Stimulated activated CD4-positive, alpha-beta T cell treated with anti-CD3 and anti-CD28 coated beads, Interleukin-12 subunit alpha, Interleukin-12 subunit beta, amount 100 ng/mL, for 24 hours (primary cell): ENCODE measurements at regions not wholly inside any gene's neighbourhood (a gene's known extent, or its start where the extent isn't known, plus 50 kb on each side); places are given as distances from the start of the nearest gene placed in this dataset.

Experiments
- DNase-seq, 2 experiments: peaks; one replicate each; pipeline ENCODE4 v3.0.0-alpha.2; 2020; ENCODE audit warnings: low read depth in 2 of 2

DNA sequence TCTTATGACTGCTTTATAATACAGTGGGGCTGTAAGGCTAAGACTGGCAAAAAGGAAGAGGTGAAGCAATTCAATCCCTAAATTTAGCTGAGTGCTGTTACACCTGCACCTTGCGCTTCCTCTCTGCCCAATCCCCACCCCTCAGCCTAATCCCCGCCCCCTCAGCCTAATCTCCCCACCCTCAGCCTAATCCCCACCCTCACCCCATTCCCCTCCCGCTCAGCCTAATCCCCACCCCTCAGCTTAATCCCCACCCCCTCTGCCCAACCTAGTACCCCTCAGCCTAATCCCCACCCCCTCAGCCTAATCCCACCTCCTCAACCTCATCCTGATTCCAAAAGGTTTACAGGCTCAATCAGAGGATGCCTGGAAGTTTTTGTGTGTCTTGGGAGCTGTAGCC, 155.5 kb downstream of the PMP22 start:
- no peak for DNase-seq

DNA sequence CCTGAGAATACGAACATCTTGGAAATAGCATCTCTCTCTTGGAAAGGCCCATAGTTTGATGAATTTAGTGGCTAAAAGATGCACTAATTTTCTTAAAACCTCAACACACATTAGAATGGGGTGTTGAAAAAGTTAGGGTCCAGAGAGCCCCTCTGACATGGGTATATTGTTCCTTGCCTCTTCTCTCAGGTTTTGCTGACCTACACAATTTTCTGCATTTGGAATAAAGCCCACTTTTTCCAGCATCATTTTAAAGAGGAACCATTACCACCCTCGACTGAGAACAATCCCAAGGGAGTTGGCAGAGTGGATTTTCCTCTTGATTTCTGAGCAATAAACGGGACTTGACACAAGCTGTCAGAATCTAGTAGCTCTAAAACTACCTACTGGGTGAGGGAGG, 156.1 kb downstream of the PMP22 start:
- DNase-seq: no peak

DNA sequence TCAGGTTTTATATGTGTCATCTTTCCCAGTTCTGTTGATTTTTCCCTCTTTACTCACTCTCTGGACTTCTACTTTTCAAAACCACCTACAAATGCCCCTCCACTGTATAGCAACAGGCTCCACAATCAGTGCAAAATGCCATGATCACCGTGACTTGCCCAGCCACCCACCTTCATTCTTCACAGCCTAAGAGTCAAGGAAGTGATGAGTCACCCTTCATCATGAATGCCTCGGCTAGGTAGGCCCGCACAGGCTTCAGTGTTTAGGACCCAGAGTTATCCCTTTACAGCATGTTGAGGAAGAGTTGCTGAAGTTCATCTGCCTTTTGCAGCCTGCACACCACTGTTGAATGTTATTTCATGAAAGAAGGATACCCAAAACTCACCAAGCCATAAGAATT, 158.6 kb downstream of the PMP22 start:
- no peak for DNase-seq

DNA sequence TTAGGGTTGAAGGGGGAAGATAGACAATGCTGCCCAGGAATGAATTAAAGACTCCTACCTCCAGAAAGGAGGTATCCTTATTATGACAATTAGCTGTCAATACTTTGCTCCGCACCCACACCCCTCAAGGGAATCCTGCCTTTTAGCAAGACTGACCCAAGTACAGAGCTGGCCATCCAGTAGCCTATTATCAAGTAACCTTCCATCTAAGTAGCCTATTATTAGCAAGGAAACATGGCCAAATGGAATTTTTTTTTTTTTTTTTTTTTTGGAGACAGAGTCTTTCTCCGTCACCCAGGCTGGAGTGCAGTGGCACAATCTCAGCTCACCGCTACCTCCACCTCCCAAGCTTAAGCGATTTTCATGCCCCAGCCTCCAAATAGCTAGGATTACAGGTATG, 161.3 kb downstream of the PMP22 start:
- no peak for DNase-seq

DNA sequence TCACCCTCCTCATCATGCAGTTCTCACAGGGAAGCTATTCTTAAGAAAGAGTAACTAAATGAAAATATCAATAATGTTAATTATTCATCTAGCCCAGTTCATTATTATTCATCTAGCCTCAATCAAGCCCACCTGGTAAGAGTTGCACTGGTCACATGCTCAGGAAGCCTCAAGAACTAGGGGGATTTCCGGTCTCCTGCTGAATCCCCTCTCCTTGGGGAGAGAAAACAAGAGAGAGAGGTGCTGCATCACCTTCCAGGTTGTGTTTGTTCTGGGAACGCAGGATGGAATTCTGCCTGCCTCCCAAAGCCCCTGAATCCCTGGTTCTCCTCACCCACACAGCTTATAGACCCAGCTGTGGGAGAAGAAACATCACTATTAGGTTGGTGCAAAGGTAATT, 164.0 kb downstream of the PMP22 start:
- no peak for DNase-seq

DNA sequence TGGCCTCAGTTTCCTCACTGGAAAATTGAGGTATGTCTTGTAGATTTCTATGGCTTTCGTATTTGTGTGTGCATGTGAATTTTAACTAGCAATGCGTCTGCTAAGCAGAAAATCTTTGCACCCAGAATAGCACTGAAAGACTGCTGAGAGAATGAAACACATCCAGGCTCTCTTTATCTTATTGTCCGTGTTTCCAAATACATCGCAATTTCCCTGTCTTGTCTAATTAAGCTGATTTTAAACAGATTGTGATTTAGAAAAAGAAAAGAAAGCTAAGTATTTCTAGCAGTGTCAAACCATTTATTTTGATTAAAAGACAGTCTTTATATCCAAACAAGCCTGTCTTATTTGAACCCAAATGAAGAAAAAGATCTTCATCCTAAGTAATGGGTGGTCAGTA, 168.6 kb downstream of the PMP22 start:
- no peak for DNase-seq

DNA sequence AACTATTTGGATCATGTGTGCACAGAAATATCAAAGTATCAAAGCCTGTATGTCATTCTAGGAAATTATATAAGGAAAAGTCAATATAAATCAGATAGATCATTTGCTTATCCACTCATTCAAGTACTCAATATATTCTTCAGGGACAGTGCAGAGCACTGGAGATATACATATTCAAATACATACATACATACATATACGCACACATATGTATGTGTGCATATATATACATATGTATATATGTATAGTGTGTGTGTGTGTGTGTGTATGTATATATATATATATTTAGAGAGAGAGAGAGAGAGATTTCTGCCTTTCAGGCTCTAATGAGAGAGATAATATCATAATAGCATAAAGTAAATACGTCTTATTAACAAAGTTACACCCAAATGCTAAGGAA, 169.2 kb downstream of the PMP22 start:
- no peak for DNase-seq

DNA sequence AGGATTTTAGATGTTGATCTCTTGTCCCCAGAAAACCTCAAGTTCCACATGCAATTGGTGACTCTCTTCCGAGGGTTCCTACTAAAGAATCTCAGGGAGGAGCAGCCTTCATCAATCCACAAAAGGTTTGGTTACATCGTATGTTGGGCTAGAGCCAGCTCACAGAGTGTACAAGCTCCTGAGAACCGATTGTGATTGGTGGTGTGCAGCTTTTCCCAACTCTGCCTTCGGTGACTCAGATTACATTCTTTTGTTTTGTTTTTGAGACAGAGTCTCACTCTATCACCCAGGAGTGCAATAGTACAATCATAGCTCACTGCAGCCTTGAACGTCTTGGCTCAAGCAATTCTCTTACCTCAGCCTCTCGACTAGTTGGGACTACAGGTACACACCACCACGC, 172.4 kb downstream of the PMP22 start:
- no peak for DNase-seq

DNA sequence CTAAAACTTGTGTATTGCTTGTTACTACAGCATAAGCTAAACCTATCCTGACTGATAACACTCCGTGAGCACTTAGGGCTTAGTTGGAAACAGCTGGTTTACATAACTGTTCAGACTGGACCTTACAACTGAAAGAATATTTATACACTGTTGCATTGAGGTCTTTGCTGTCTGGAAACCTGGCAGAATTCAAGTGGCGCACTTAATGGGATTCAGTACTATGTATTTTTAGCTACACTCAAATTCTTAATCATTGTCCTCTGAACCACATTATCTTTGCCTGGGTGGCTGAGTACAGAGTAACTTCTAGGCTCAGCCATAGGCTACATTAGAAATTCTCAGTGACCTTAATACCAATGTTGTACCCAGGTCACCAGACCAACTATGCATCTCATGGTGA, 172.9 kb downstream of the PMP22 start:
- DNase-seq: no peak

DNA sequence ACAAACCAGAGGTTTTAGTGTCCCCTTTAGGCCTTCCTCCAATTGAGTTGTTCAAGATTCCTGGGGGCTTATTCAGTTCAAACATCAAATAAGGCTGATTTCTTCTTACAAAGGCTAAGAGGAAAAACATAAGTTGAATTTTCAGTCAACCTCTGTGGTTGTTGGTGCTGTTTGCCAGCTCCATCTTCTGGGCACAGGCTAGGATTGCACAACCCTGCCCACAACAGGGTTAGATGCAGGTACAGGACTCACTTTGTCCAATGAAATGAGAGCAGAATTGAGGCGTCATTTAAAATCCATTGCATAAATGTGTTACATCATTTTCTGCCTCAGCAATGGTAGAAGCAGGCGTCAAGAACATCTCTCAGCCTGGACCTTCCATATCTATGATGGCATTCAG, 173.3 kb downstream of the PMP22 start:
- no peak for DNase-seq

DNA sequence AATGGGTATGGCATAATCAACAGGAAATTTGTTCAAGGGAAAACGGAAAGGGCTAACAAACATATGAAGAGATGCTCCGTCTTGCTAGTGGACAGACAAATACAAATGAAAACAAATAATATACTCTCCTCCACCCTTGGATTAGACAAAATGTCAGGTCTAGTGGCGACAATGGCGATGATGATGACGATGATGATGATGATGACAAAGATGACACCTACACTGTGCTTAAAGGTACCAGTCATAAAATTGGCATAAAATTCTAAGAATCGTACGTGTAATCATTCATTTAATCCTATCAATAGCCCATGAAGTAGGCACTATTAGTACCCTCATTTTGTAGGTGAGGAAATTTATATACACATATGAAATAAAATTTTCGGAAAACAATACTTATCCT, 174.6 kb downstream of the PMP22 start:
- no peak for DNase-seq

DNA sequence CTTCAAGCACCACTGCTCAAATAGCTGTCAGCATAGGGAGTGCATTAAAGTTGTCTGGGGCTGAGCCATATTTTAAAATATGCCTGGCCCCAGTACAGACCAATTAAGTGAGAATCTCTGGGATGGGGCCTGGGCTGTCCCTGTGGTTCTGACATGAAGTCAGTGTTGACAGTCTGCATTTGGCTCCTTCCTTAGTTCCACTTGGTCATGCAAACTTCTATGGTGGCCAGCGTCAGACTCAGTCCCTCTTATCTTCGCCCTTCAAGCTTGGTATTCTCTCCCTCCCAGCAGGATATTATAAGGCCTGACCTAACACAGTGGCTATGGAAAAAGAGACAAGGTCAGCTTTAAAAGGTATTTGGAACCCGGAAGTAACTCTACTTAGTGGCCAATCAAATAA, 177.2 kb downstream of the PMP22 start:
- no peak for DNase-seq

DNA sequence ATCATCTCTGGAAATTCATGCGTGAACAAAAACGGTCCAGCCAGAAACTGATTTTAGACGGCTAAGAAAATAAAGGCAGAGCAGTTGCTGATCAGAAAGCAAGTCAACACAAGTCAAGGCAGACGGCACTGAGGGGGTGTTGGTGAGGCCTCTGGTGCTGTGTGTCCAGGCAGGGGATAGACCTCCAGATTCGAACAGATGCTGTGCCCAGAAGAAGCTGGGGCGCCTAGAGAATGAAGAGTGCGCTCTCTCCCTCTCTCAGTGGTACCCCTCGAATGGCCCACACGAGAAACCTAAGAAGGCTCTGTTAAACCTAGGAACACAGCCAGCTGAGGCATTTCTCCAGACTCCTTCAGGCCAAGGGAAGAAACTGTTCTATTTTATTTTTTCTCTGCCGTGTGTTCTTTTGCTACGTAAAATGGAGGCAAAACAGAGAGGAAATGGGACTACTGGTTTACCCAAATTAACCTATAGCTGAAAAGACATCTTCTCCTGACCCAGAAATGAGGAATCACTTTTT, 178.3 kb downstream of the PMP22 start:
- no peak for DNase-seq

DNA sequence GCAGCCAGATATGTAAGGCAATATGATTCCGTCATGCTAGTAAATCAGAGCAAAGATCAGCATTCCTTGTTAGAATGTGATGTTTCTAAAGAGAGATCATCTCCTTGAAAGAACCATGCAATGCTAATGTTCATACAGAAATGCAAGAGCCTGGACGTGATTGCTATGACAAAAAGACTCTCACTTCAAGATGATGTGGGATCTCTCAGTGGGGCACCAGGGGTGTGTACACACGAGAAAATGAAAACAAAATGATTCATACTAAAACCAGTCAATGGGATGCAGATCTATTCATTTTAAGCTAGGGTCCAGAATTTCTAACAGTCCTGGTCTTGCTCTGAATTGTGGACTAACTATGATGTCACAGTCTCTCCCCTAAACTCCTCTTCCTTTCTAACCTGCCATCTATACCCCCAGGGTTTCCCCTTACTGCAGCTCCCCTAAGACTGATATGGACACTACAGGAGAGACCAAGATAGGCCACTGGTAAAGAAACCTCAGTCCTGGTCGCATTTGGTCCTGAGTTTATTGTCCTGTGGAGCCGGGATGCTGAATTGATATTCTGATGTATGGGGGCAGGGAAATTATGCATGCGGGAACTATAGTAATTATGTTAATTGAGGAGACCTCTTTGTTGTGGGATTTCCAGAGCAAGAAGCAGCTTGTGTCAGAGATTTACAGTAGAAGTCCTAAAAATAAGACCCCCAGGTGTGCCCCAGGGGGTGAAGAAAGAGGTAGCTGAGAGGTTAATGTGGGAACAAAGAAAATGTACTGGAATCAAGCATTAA, 179.0 kb downstream of the PMP22 start:
- DNase-seq: no peak

DNA sequence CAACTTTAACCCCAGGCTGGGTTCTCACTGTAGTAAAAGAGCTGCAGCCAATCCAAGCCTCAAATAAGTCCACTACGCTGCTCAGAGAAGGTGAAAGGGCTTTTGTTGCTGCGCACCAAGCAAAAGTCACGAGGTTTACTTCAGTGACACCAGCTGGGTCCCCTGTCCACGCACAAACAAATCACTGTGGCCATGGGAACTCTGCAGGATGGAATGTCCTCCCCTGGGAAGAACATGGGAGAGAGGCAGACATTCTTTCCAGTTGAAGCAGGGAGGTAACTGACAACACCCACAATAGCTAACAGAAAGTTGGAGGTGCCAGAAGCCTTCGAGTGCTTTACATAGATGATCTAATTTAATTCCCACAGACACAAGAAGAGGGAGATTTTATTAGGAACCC, 181.9 kb downstream of the PMP22 start:
- no peak for DNase-seq

DNA sequence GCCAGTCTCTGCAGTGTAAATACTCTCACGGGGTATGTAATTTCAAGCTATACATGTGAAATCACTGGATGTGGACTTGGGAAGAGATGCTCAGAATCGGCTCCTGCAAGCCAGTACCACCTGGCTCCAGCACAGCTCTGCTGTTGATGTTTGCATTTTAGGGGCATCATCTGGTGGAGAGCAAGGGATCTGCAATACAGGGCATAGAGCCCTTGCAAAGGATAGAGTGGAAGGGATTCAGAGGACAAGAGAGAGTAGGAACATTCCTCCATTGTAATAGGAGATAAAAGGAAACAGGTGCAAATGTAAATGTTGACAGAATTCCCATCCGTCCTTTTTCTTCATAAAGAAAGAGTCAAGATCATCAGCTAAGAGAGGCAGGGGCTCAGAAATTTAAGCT, 184.1 kb downstream of the PMP22 start:
- no peak for DNase-seq

DNA sequence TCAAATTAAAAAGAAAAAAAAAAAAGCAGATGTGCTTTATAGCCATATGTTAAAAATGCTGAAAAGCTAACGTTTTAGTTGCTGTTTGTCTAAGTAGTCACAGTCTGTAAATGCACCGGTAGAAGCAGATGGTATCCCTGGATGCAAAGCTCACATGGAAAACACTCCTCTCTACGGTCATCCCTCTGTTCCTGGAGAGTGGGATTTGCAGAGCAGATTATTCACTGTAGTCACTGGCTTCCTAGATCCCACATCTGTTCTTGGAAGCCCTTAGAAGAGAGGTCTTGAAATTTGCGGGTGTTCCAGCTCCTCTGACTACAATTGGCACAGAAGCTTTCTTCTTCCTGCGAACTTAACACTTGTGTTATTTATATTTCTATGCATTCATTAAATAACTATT, 186.6 kb downstream of the PMP22 start:
- no peak for DNase-seq

DNA sequence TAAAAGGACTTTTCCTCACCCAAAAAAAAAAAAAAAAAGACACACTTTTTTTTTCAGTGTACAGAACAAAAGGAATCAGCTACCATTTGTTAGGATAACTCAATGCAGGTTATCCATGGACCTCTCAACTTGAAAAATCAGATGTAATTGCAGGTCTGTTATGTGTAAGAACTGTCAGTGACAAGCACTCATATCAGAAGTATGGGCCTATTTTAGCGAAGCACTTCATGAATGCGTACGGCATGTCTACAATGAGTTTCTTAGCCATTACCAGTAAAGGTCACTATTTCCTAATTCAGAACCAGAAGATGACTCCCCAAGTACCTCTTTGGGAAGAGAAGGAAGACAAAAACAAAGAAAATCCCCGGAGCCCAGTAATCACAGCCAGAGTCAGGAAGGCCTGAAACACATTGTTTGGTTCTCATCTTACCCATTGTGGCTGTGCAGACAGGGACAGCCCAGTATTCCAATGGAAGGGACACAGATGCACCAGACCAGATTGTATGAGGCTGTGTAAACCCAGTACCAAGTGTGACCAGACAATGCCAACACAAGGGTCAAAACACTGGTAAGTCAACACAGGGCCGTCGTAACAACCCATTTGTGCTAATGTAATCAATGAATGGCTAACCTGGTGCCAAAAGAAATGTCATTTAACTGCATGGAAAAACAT, 188.0 kb downstream of the PMP22 start:
- no peak for DNase-seq

DNA sequence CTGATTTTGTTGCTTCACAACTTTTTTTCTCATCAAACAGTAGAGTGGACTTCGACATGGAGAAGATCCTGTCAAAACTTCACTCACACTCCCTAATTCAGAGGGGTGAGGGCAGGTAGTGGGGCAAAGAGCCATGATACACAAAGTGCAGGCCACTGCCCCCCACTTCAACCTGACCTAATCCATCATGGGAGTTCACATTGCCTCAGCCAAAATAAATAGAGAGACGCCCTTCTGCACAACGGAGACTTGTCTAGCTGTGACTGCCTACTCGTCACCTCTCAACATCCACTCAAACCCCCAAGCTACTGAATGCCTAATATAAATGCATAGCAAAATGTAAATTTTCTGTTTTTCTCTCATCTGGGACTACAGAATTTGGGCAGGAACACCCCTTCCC, 213.2 kb downstream of the PMP22 start:
- no peak for DNase-seq

DNA sequence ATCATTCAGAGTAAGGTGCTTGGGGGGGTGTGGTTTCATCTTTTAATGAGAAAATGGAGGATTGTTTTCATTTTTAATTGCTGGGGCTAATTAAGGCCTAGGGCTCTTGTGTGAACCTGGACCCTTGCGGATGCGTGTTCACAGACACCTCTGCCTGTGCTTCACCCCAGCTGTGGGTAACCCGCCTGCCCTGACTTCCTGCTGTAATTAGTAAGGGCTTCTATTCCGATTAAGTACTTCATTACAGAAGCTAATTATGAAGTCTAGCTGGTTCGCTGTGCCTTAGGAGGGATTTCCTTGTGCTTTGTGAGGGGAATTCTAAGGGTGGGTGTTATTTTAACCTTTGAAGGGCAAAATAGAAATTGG, 215.3 kb downstream of the PMP22 start:
- DNase-seq: no peak

DNA sequence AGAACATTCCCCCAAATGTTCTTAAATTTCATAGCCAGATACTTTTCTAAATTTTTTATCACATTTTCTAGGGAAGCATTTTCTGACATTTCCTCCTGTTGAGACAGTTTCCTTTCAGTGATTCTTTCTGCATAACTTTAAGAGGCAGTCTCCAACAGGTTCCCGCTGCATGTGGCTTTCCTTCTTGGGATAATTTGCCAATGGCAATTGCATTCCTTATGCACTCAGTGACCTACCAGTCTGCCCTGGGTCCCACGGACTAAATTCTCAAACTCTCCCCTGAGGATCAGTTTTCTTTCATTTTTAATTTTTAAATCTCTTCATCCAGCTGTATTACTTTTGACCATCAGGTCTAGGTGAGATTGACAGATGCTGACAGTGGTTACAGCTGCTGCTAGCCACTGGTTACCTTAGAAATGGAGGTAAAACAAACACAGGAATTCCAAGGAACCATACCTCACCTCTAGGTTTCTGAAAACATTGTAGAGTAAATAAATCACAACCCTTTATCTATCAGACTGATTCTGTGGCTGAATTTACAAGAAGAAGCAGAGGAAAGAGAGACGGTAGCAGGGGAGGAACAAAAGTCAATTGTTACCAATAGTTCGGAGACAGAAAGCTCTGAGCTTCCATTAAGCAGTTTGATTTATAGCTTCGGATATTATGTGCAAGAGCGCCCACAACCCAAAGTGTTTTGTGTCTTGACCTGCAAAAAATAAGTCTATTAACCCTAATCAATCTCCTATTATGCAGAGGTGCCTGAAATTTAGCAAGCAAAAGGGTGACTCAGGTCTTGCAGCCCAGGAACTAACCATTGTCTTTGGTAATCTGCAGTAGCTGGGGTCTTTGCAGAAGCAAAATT, 216.0 kb downstream of the PMP22 start:
- no peak for DNase-seq

DNA sequence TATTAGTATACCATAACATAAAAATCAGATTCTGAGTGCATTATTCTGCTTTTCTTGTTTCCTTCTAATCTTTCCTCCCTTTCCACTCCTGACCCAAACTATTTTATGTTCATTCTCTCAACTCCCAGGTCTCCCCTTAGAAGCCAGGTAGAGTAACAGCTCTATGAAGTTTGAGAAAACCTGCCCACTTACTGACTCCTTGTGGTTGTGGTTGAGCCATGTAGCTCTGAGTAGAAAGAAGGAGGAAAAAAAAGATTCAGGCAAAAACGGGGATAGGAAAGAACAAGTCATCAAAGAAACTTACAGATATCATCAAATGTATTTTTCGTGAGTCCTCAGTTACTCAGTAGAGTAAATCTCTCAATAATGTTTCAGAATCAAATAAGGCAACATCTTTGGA, 216.7 kb downstream of the PMP22 start:
- DNase-seq: no peak

DNA sequence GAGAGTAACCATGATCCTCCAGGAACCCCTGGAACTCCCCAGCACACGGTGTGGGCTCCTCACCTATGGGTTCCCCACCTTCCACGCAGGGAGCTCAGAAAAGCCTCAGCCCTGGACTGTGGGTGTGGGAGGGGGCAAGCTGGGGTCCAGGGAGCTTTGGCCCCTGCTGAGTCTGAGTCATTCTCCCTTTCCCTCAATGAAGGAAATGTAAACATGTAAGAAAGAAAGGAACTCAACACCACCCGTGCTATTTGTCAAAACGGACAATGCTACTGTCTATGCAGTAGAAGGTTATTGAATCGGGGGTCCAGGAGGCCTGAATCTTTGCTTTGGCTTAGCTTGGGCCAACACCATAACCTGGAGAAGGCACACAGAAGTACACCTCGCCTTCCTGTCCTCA, 222.8 kb downstream of the PMP22 start:
- DNase-seq: no peak
